T-helper 1 cell treated with Interleukin-12 subunit alpha and Interleukin-12 subunit beta and Interleukin-4 antibody, amounts not matched to agents 30 μg/mL and 1 μg/mL, for 36 hours (primary cell): ENCODE measurements at regions not wholly inside any gene's neighbourhood (a gene's known extent, or its start where the extent isn't known, plus 50 kb on each side); places are given as distances from the start of the nearest gene placed in this dataset.

Experiments used
- H3K27ac Mint-ChIP-seq: one replicate; pipeline ENCODE4 v1.8.0; 2021; ENCODE audit warnings: mild to moderate bottlenecking, mixed read lengths
- H3K27me3 Mint-ChIP-seq: one replicate; pipeline ENCODE4 v1.8.0; 2021; ENCODE audit warnings: low read depth, mixed read lengths
- H3K36me3 Mint-ChIP-seq: one replicate; pipeline ENCODE4 v1.8.0; 2021; ENCODE audit warnings: low read depth, mixed read lengths
- H3K4me1 Mint-ChIP-seq: one replicate; pipeline ENCODE4 v1.8.0; 2021; ENCODE audit warnings: low read depth, mixed read lengths
- H3K4me3 Mint-ChIP-seq: one replicate; pipeline ENCODE4 v1.8.0; 2021; ENCODE audit warnings: mild to moderate bottlenecking, moderate library complexity, mixed read lengths
- H3K9me3 Mint-ChIP-seq: one replicate; pipeline ENCODE4 v1.8.0; 2021; ENCODE audit warnings: mixed read lengths

GRCh38 chr2:36013064-36013463 lies 342.5 kb upstream of the CRIM1 start:
- H3K4me1 Mint-ChIP-seq = no peaks in the 10 kb centered on the region
- H3K9me3 Mint-ChIP-seq = no peaks in the 10 kb centered on the region
- H3K27me3 Mint-ChIP-seq = peaks cover 9% of the 10 kb centered on the region
- H3K36me3 Mint-ChIP-seq = no peaks in the 10 kb centered on the region
- H3K27ac Mint-ChIP-seq = no peak overlapping the region
- H3K4me3 Mint-ChIP-seq = no peak overlapping the region

- Mint-ChIP-seq H3K27ac (no peak overlapping the region), H3K9me3 (no peaks in the 10 kb centered on the region), H3K4me1 (peaks cover 3% of the 10 kb centered on the region), H3K27me3 (no peaks in the 10 kb centered on the region), H3K36me3 (no peaks in the 10 kb centered on the region), H3K4me3 (no peak overlapping the region)
Observed at GRCh38 chr2:36006444-36006843, 349.1 kb upstream of the CRIM1 start.

GRCh38 chr2:36002941-36003340 lies 352.6 kb upstream of the CRIM1 start:
- no peaks in the 10 kb centered on the region for H3K27me3 Mint-ChIP-seq

GRCh38 chr2:35997488-35997887 lies 358.1 kb upstream of the CRIM1 start:
- no peak overlapping the region for H3K4me3 Mint-ChIP-seq
- H3K36me3 Mint-ChIP-seq = peaks cover 3% of the 10 kb centered on the region
- no peaks in the 10 kb centered on the region for H3K27me3 Mint-ChIP-seq
- no peaks in the 10 kb centered on the region for H3K4me1 Mint-ChIP-seq
- peaks cover 7% of the 10 kb centered on the region for H3K9me3 Mint-ChIP-seq
- H3K27ac Mint-ChIP-seq = no peak overlapping the region

More at GRCh38 chr2:36002941-36003340, 352.6 kb upstream of the CRIM1 start:
- no peak overlapping the region for H3K4me3 Mint-ChIP-seq
- peaks cover 3% of the 10 kb centered on the region for H3K4me1 Mint-ChIP-seq
- no peaks in the 10 kb centered on the region for H3K9me3 Mint-ChIP-seq
- H3K27ac Mint-ChIP-seq = no peak overlapping the region
- no peaks in the 10 kb centered on the region for H3K36me3 Mint-ChIP-seq

- H3K27ac Mint-ChIP-seq = no peak overlapping the region
- H3K9me3 Mint-ChIP-seq = peaks cover 5% of the 10 kb centered on the region
- peaks cover 3% of the 10 kb centered on the region for H3K4me1 Mint-ChIP-seq
- H3K27me3 Mint-ChIP-seq = peaks cover 6% of the 10 kb centered on the region
- peaks cover 3% of the 10 kb centered on the region for H3K36me3 Mint-ChIP-seq
- H3K4me3 Mint-ChIP-seq = no peak overlapping the region
Observed at GRCh38 chr2:35989503-35989902, 366.1 kb upstream of the CRIM1 start.

- H3K4me3 Mint-ChIP-seq = no peak overlapping the region
- peaks cover 9% of the 10 kb centered on the region for H3K27me3 Mint-ChIP-seq
Observed at GRCh38 chr2:35989040-35989439, 366.5 kb upstream of the CRIM1 start.

GRCh38 chr2:35986871-35987270 lies 368.7 kb upstream of the CRIM1 start:
- Mint-ChIP-seq H3K4me1 (peaks cover 3% of the 10 kb centered on the region), H3K27ac (no peak overlapping the region), H3K9me3 (peaks cover 2% of the 10 kb centered on the region), H3K27me3 (peaks cover 23% of the 10 kb centered on the region), H3K4me3 (no peak overlapping the region), H3K36me3 (peaks cover 2% of the 10 kb centered on the region)

More at GRCh38 chr2:35989040-35989439, 366.5 kb upstream of the CRIM1 start:
- Mint-ChIP-seq H3K27ac (no peak overlapping the region), H3K36me3 (peaks cover 2% of the 10 kb centered on the region), H3K9me3 (peaks cover 2% of the 10 kb centered on the region), H3K4me1 (peaks cover 3% of the 10 kb centered on the region)

- H3K4me3 Mint-ChIP-seq = no peak overlapping the region
- H3K9me3 Mint-ChIP-seq = no peaks in the 10 kb centered on the region
- H3K4me1 Mint-ChIP-seq = peaks cover 2% of the 10 kb centered on the region
- no peak overlapping the region for H3K27ac Mint-ChIP-seq
- H3K36me3 Mint-ChIP-seq = no peaks in the 10 kb centered on the region
- H3K27me3 Mint-ChIP-seq = peaks cover 18% of the 10 kb centered on the region
Observed at GRCh38 chr2:35978218-35978617, 377.4 kb upstream of the CRIM1 start.

- no peaks in the 10 kb centered on the region for H3K36me3 Mint-ChIP-seq
- H3K4me3 Mint-ChIP-seq = no peak overlapping the region
- peaks cover 16% of the 10 kb centered on the region for H3K27me3 Mint-ChIP-seq
- peaks cover 2% of the 10 kb centered on the region for H3K4me1 Mint-ChIP-seq
- no peaks in the 10 kb centered on the region for H3K9me3 Mint-ChIP-seq
- no peak overlapping the region for H3K27ac Mint-ChIP-seq
Observed at GRCh38 chr2:35976611-35977010, 379.0 kb upstream of the CRIM1 start.

- H3K4me1 Mint-ChIP-seq = no peaks in the 10 kb centered on the region
- no peaks in the 10 kb centered on the region for H3K36me3 Mint-ChIP-seq
- H3K27ac Mint-ChIP-seq = no peak overlapping the region
- H3K9me3 Mint-ChIP-seq = no peaks in the 10 kb centered on the region
- H3K27me3 Mint-ChIP-seq = peaks cover 23% of the 10 kb centered on the region
- no peak overlapping the region for H3K4me3 Mint-ChIP-seq
Observed at GRCh38 chr2:35973737-35974132, 381.8 kb upstream of the CRIM1 start.

- Mint-ChIP-seq H3K27me3 (peaks cover 23% of the 10 kb centered on the region), H3K4me1 (no peaks in the 10 kb centered on the region), H3K9me3 (no peaks in the 10 kb centered on the region), H3K27ac (no peak overlapping the region), H3K4me3 (no peak overlapping the region), H3K36me3 (no peaks in the 10 kb centered on the region)
Observed at GRCh38 chr2:35973132-35973736, 382.3 kb upstream of the CRIM1 start.

- no peaks in the 10 kb centered on the region for H3K9me3 Mint-ChIP-seq
- peaks cover under 1% of the 10 kb centered on the region for H3K27me3 Mint-ChIP-seq
- no peaks in the 10 kb centered on the region for H3K36me3 Mint-ChIP-seq
- no peak overlapping the region for H3K27ac Mint-ChIP-seq
- no peaks in the 10 kb centered on the region for H3K4me1 Mint-ChIP-seq
- H3K4me3 Mint-ChIP-seq = no peak overlapping the region
Observed at GRCh38 chr2:35963824-35964223, 391.8 kb upstream of the CRIM1 start.

- H3K27ac Mint-ChIP-seq = no peak overlapping the region
- no peak overlapping the region for H3K4me3 Mint-ChIP-seq
- no peaks in the 10 kb centered on the region for H3K4me1 Mint-ChIP-seq
- H3K36me3 Mint-ChIP-seq = no peaks in the 10 kb centered on the region
- no peaks in the 10 kb centered on the region for H3K9me3 Mint-ChIP-seq
- no peaks in the 10 kb centered on the region for H3K27me3 Mint-ChIP-seq
Observed at GRCh38 chr2:35963357-35963756, 392.2 kb upstream of the CRIM1 start.

- no peak overlapping the region for H3K27ac Mint-ChIP-seq
- no peaks in the 10 kb centered on the region for H3K4me1 Mint-ChIP-seq
- no peaks in the 10 kb centered on the region for H3K27me3 Mint-ChIP-seq
- H3K4me3 Mint-ChIP-seq = no peak overlapping the region
- no peaks in the 10 kb centered on the region for H3K9me3 Mint-ChIP-seq
- no peaks in the 10 kb centered on the region for H3K36me3 Mint-ChIP-seq
Observed at GRCh38 chr2:35962585-35963146, 392.9 kb upstream of the CRIM1 start.

GRCh38 chr2:35960596-35960995 lies 395.0 kb upstream of the CRIM1 start:
- no peak overlapping the region for H3K4me3 Mint-ChIP-seq
- no peaks in the 10 kb centered on the region for H3K4me1 Mint-ChIP-seq
- no peaks in the 10 kb centered on the region for H3K36me3 Mint-ChIP-seq
- no peak overlapping the region for H3K27ac Mint-ChIP-seq
- no peaks in the 10 kb centered on the region for H3K27me3 Mint-ChIP-seq
- no peaks in the 10 kb centered on the region for H3K9me3 Mint-ChIP-seq
